Neural progenitor cell (in vitro differentiated cells): ENCODE measurements at regions not wholly inside any gene's neighbourhood (a gene's known extent, or its start where the extent isn't known, plus 50 kb on each side); places are given as distances from the start of the nearest gene placed in this dataset.

Source experiments
- EZH2 ChIP-seq: fragments of 200-600 bp; sonication (generic); IDR thresholded peaks from 2 replicates; pipeline ENCODE4 v1.6.1; 2017; ENCODE audit warnings: antibody characterized with exemption, mild to moderate bottlenecking, moderate library complexity
- EZH2phosphoT487 ChIP-seq: fragments of 200-600 bp; sonication (generic); IDR thresholded peaks from 2 replicates; pipeline ENCODE4 v1.6.1; 2017; ENCODE audit warnings: antibody characterized with exemption
- TF ChIP-seq, protein P1 (sequence below): fragments of 200-600 bp; sonication (generic); IDR thresholded peaks from 2 replicates; pipeline ENCODE4 v1.5.1; 2017; ENCODE audit warnings: antibody characterized with exemption, mild to moderate bottlenecking

DNA sequence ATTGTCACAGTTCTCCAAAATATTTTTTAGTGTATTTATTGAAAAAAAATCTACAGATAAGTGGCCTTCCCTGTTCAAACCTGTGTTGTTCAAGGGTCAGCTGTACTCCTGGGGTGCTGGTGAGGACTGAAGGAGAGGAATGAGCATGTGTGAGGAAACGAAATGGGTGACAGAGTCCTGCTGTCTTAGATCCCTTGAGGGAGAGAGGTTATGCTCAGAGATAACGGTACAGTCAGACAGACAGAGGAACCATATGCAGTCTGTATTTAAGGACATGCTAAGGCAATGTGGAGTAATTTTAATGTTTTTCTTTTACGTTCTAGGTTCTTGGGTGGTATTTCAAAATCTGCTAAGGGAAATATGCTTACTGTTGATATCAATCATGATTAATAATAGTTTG lies 352.9 kb upstream of the RGS6 start:
- TF ChIP-seq, protein P1, sequence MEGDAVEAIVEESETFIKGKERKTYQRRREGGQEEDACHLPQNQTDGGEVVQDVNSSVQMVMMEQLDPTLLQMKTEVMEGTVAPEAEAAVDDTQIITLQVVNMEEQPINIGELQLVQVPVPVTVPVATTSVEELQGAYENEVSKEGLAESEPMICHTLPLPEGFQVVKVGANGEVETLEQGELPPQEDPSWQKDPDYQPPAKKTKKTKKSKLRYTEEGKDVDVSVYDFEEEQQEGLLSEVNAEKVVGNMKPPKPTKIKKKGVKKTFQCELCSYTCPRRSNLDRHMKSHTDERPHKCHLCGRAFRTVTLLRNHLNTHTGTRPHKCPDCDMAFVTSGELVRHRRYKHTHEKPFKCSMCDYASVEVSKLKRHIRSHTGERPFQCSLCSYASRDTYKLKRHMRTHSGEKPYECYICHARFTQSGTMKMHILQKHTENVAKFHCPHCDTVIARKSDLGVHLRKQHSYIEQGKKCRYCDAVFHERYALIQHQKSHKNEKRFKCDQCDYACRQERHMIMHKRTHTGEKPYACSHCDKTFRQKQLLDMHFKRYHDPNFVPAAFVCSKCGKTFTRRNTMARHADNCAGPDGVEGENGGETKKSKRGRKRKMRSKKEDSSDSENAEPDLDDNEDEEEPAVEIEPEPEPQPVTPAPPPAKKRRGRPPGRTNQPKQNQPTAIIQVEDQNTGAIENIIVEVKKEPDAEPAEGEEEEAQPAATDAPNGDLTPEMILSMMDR, result no peak
- no peak for TF ChIP-seq EZH2
- no peak for TF ChIP-seq EZH2phosphoT487
